Stomach (tissue), 4 donors: ENCODE measurements at regions not wholly inside any gene's neighbourhood (a gene's known extent, or its start where the extent isn't known, plus 50 kb on each side); places are given as distances from the start of the nearest gene placed in this dataset.

Experiments used
- CTCF ChIP-seq, 7 experiments: fragments of 450-650 bp in 4 of 7; fragments of 200-600 bp in 3 of 7; sonication (generic) in 3 of 7; IDR thresholded peaks; one replicate each; pipeline ENCODE4 v1.5.1; 2016 to 2019; ENCODE audit warnings: antibody characterized with exemption in 7 of 7, control low read depth in 2 of 7, mild to moderate bottlenecking in 1 of 7
- EP300 ChIP-seq: sonication (generic); formaldehyde crosslinking; IDR thresholded peaks from one replicate; pipeline ENCODE4 v1.6.1; 2017; ENCODE audit warnings: antibody characterized with exemption
- POLR2A ChIP-seq, 4 donors: fragments of 450-650 bp; IDR thresholded peaks; one replicate each; pipeline ENCODE4 v1.6.1; 2016; ENCODE audit warnings: antibody characterized with exemption in 4 of 4, control low read depth in 2 of 4, mild to moderate bottlenecking in 1 of 4, moderate library complexity in 1 of 4
- POLR2AphosphoS5 ChIP-seq, 3 donors: sonication (generic); formaldehyde crosslinking; IDR thresholded peaks; one replicate each; pipeline ENCODE4 v1.6.1; 2016; ENCODE audit warnings: antibody characterized with exemption in 3 of 3

DNA sequence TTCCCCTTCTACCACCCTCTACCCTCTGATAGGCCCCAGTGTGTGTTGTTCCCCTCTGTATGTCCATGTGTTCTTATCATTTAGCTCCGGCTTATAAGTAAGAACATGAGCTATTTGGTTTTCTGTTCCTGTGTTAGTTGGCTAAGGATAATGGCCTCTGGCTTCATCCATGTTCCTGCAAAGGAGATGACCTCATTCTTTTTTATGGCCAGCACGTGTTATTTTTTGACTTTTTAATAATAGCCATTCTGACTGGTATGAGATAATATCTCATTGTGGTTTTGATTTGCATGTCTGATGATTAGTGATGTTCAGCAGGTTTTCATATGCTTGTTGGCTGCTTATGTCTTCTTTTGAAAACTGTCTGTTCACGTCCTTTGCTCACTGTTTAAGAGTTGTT lies 63.1 kb upstream of the NPHP3 start:
- TF ChIP-seq CTCF (IDR thresholded peaks at IDR 0.05) (no peak), POLR2A (IDR thresholded peaks at IDR 0.05) (no peak), POLR2AphosphoS5 (IDR thresholded peaks at IDR 0.05) (no peak), EP300 (no peak)
